WERI-Rb-1 (cell line): ENCODE measurements at regions not wholly inside any gene's neighbourhood (a gene's known extent, or its start where the extent isn't known, plus 50 kb on each side); places are given as distances from the start of the nearest gene placed in this dataset.

Experiments
- DNase-seq: peaks from one replicate; pipeline ENCODE4 v3.0.0-alpha.2; 2020
- H3K27ac ChIP-seq: fragments of 250-450 bp; sonication (Bioruptor Pico); 2 replicates; pipeline ENCODE4 v1.5.1; 2020; ENCODE audit warnings: mild to moderate bottlenecking, moderate library complexity
- H3K27me3 ChIP-seq: fragments of 250-450 bp; sonication (Bioruptor Pico); 2 replicates; pipeline ENCODE4 v1.5.1; 2021; ENCODE audit warnings: mild to moderate bottlenecking, low read depth, moderate library complexity; ENCODE audit not compliant: insufficient read depth, severe bottlenecking
- H3K36me3 ChIP-seq: fragments of 250-450 bp; sonication (Bioruptor Pico); 2 replicates; pipeline ENCODE4 v1.5.1; 2020; ENCODE audit warnings: mild to moderate bottlenecking, moderate library complexity
- H3K4me3 ChIP-seq: 2 replicates; pipeline ENCODE4 v1.5.1; 2011; ENCODE audit warnings: low read depth, mild to moderate bottlenecking, control low read depth, low read length
- H3K9me3 ChIP-seq: fragments of 250-450 bp; sonication (Bioruptor Pico); 2 replicates; pipeline ENCODE4 v1.5.1; 2021; ENCODE audit warnings: mild to moderate bottlenecking, moderate library complexity; ENCODE audit not compliant: severe bottlenecking
- CTCF ChIP-seq: IDR thresholded peaks from 2 replicates; pipeline ENCODE4 v1.5.1; 2011; ENCODE audit warnings: low read depth, mild to moderate bottlenecking, control low read depth, inconsistent platforms, low read length

- no peak for TF ChIP-seq CTCF
- Histone ChIP-seq H3K4me3 (no peak overlapping the region), H3K36me3 (no peaks in the 10 kb centered on the region), H3K27me3 (peaks cover 3% of the 10 kb centered on the region), H3K27ac (no peak overlapping the region), H3K9me3 (no peaks in the 10 kb centered on the region)
- no peak for DNase-seq
Measured at GRCh38 chr1:55585402-55585792, 370.2 kb upstream of the USP24 start.

- H3K4me3 ChIP-seq: no peak overlapping the region
- no peak overlapping the region for H3K27ac ChIP-seq
- no peak for TF ChIP-seq CTCF
- peaks cover 3% of the 10 kb centered on the region for H3K27me3 ChIP-seq
- H3K9me3 ChIP-seq: no peaks in the 10 kb centered on the region
- no peaks in the 10 kb centered on the region for H3K36me3 ChIP-seq
- no peak for DNase-seq
Measured at GRCh38 chr1:55584526-55585401, 369.6 kb upstream of the USP24 start.

- Histone ChIP-seq H3K36me3 (no peaks in the 10 kb centered on the region), H3K9me3 (no peaks in the 10 kb centered on the region), H3K27ac (no peak overlapping the region), H3K4me3 (no peak overlapping the region), H3K27me3 (peaks cover 3% of the 10 kb centered on the region)
- DNase-seq: no peak
- no peak for TF ChIP-seq CTCF
Measured at GRCh38 chr1:55582084-55582483, 366.9 kb upstream of the USP24 start.

- no peaks in the 10 kb centered on the region for H3K9me3 ChIP-seq
- no peak overlapping the region for H3K27ac ChIP-seq
- H3K36me3 ChIP-seq: no peaks in the 10 kb centered on the region
- DNase-seq: no peak
- no peak overlapping the region for H3K4me3 ChIP-seq
- TF ChIP-seq CTCF: no peak
- peaks cover 2% of the 10 kb centered on the region for H3K27me3 ChIP-seq
Measured at GRCh38 chr1:55580845-55581332, 365.7 kb upstream of the USP24 start.

GRCh38 chr1:55579332-55580001 is 364.3 kb upstream of the USP24 start:
- H3K36me3 ChIP-seq: no peaks in the 10 kb centered on the region
- no peaks in the 10 kb centered on the region for H3K27me3 ChIP-seq
- no peaks in the 10 kb centered on the region for H3K9me3 ChIP-seq
- H3K27ac ChIP-seq: no peak overlapping the region
- no peak overlapping the region for H3K4me3 ChIP-seq
- TF ChIP-seq CTCF: no peak
- no peak for DNase-seq
